Activated CD4-positive, CD25-positive, alpha-beta regulatory T cell treated with anti-CD3 and anti-CD28 coated beads, Interleukin-2, amount 50 U/mL, for 24 hours (primary cell): ENCODE measurements at regions not wholly inside any gene's neighbourhood (a gene's known extent, or its start where the extent isn't known, plus 50 kb on each side); places are given as distances from the start of the nearest gene placed in this dataset.

ENCODE experiments used
- ATAC-seq, 2 donors: fragments of 150-1000 bp; cut with Tn5 transposase; one replicate each; pipeline ENCODE4 v1.10.0; 2021; ENCODE audit warnings: mild to moderate bottlenecking in 1 of 2, moderate library complexity in 1 of 2

GRCh38 chr1:113266788-113267187 is 123.5 kb upstream of the MAGI3 start:
- no peak for ATAC-seq

DNA sequence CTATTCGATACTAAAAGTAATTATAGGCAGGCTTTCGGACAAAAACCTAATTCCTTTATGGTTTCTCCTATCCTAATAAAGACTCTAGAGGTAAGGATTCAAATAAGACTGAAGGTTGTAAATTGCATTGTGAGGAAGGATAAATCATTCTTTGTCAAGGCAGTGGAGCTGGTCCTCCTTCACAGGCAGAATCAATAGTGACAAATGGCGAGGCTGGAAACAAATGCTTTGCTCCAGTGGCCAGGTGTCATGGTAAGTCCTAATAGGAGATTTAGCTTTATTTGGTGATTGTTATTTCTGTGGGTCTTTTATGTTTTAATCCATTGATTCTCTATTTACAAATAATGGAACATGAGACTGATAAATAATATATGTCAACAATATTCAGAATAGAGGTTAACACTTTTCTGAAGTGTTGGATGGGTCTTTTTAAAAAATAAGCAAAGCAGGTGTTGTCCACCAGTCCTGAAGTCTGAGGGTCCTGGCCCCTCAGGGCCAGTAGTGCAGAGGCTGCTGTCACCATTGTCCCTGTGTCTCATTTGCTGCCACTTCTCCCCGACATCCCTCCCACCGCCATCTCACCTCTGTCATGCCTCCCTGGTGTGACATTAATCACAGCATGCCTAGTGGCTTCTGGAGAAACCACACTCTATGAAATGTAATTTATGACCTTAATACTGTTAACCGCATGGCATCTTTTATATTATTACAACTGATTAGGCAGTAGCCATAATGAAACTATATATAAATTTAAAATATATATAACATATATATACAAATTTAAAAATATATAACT is 120.9 kb upstream of the MAGI3 start:
- no peak for ATAC-seq

GRCh38 chr1:113271039-113271438 is 119.3 kb upstream of the MAGI3 start:
- no peak for ATAC-seq

- ATAC-seq, result no peak
These were observed 115.2 kb upstream of the MAGI3 start for GRCh38 chr1:113275083-113275482.

DNA sequence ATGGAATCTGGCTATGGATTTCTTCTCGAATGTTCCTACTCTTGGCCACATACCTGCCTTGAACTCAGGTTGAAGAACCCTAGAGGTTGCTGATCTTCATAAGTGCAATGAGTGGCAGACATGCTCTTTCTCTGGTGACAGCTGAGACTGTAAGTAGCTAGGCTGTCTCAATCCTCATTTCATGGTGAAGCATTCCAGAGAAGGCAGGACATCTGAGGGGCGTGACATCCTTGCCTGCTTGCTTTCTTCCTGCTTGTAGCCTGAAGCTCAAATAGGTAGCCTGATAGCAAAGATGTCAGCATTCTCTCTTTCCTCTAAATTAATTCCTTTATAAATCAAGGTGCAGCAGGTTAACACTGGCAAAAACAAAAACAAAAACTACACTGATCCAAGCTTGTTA is 114.6 kb upstream of the MAGI3 start:
- ATAC-seq, result no peak

- ATAC-seq, result no peak
These were observed 113.8 kb upstream of the MAGI3 start for GRCh38 chr1:113276507-113276906.

- no peak for ATAC-seq
These were observed 111.9 kb upstream of the MAGI3 start for GRCh38 chr1:113278371-113278770.

DNA sequence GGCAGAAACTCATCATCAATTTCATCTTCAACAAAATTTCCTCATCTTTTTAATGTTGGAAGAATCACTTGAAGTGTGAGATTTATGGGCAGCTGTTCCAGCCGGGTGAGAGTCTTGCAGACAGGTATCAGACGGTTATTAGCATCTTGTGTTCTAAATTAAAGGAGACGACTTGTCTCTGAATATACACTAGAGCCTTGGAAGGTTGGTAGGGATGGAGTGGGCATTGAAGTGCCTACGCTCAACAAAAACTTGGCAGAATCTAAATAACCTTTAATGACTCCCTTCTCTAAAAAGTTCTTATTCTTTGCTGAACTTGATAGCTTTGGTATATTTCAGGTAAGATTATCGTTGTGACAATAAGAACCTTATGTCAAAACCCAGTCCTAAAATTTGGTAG is 111.5 kb upstream of the MAGI3 start:
- no peak for ATAC-seq

DNA sequence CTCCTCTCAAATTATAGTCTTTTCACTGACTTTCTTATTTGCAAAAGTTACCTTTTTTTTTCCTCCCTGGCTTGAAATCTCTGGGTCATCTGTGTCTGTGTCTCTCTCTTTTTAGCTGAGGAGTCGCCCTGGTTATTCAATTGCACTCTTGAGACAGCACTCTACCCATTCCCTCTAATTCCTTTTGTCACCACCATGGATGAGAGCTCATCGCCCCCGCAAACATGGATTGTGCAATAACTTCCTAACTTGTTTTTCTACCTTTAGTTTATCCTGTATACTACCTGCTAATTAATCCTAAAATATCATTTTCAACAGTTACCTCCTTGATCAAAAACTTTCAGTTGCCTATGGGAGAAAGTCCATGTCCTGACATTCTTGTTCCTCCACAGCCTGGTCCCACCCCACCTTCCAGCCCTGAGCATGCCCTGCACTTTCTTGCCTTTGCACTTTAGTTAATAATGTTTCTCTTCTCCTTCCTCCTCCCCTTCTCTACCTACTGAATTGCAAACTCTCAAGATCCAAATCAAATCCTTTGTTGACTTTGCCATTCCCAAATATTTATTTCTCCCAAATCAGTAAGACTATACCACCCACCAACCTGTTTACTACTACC is 110.4 kb upstream of the MAGI3 start:
- ATAC-seq, result no peak

- ATAC-seq, result no peak
These were observed 109.7 kb upstream of the MAGI3 start for GRCh38 chr1:113280581-113280980.

GRCh38 chr1:113281550-113281949 is 108.8 kb upstream of the MAGI3 start:
- ATAC-seq, result no peak

- no peak for ATAC-seq
These were observed 108.1 kb upstream of the MAGI3 start for GRCh38 chr1:113282008-113282892.

DNA sequence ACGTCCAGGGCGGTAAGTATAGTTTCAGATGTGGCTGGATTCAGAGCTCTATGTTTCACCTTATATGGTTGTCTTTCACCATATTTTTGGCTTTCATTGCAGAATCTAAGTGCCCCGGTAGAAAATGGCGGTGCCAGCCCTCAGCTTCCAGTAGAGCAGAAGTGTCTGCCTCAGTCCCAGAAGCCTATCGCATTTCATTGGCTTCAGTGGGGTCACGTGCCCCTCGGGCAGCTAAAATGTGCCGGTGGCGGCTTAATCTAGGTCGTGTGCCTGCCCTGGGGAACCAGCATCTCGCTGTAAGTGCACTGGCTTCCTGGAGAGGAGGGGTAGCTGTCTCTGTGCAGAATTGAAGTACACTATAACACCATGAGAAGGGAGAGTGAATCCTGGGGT is 107.4 kb upstream of the MAGI3 start:
- no peak for ATAC-seq

- no peak for ATAC-seq
These were observed 106.4 kb upstream of the MAGI3 start for GRCh38 chr1:113283914-113284313.

DNA sequence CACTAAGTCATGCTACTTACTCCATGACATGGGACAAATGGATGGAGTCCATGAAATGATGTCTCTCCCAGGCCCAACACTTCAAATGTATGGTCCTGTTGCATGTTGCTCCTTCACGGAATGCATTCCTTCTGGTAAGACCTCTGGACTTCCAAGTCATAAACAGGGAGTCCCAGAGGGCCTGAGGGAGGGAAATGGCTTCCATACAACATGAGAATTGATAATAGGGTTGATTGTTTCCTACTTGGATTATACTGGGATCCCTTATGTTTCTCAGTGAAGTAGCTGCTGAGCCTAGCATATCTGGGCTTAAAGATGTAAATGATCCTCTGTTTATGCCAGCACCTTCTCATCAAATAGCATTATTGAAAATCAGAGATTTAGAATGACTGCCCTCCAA is 104.2 kb upstream of the MAGI3 start:
- no peak for ATAC-seq

GRCh38 chr1:113291777-113292602 is 98.3 kb upstream of the MAGI3 start:
- no peak for ATAC-seq

DNA sequence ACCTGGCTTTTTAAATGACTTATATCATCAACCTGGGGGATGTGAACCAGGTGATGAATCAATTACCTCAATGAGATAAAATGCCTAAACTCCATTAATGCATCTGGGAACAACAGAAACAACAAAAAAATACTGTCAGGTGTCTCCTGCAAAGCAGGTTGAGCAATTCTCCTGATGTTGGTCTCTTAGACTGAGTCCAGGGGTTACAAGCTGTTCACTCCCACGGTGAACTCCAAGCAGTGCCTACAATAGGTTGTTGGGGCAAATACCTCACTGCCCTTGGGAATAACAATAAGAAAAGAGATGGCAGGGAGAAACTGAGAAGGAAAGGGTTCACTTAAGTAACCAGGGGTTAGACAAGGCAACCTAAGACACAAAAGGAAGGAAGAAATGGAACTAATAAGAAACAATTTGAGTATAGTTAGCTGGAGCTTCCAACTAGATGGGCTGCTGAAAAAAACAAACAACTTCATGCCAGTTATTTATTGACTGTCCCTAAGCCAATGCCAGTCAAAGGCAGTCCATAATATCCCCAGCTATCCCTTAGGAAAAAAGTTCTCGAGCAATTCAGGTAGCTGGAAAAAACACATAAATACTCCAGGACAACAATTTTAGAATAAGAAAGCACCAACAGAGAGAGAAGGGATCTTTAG is 97.6 kb upstream of the MAGI3 start:
- no peak for ATAC-seq

GRCh38 chr1:113293256-113293626 is 97.1 kb upstream of the MAGI3 start:
- ATAC-seq, result no peak

GRCh38 chr1:113297749-113298148 is 92.6 kb upstream of the MAGI3 start:
- ATAC-seq, result no peak

DNA sequence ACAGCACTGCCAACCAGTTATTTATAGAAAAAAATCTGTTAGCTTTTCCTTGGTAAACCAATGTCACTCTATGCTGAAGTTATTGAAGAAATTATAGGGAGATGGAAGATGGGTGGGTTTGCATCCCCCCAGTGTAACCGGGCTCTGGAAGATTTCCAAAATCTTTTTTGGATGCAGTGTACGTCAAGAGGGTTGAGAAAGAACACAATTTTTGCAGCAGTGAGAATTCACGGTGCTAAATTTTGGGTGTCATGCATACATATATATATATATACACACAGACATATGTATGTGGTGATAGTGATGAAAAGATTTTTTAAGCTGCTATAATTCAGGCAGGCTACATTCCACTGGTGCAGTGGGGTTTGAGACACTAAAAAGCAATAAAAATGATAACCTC is 91.4 kb upstream of the MAGI3 start:
- no peak for ATAC-seq

- ATAC-seq, result no peak
These were observed 87.7 kb upstream of the MAGI3 start for GRCh38 chr1:113302636-113303035.

DNA sequence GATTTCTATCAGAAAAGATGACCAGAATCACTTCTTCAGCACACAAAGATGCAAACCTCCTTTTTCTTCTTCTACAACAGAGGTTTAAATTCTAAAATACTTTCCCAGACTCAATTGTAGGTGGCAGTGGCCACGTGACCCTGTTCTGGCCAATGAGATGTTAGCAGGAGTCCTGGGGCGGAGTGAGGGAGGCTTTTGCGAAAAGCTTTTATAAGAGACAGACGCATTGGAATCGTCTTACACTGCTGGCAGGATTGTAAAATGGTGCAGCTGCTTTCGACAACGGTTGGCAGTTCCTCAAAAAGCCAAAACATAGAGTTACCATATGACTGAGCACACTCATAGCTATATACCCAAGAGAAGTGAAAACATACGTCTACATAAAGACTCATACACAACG is 87.0 kb upstream of the MAGI3 start:
- no peak for ATAC-seq
